GM10847 (cell line): ENCODE measurements at regions not wholly inside any gene's neighbourhood (a gene's known extent, or its start where the extent isn't known, plus 50 kb on each side); places are given as distances from the start of the nearest gene placed in this dataset.

Experiments used
- POLR2A ChIP-seq: IDR thresholded peaks from 2 replicates; pipeline ENCODE4 v1.6.1; 2011; ENCODE audit not compliant: insufficient read length; ENCODE audit errors: extremely low read depth

- TF ChIP-seq POLR2A, result no peak
Measured at GRCh38 chr12:131473741-131474709, 236.9 kb upstream of the SFSWAP start.

DNA sequence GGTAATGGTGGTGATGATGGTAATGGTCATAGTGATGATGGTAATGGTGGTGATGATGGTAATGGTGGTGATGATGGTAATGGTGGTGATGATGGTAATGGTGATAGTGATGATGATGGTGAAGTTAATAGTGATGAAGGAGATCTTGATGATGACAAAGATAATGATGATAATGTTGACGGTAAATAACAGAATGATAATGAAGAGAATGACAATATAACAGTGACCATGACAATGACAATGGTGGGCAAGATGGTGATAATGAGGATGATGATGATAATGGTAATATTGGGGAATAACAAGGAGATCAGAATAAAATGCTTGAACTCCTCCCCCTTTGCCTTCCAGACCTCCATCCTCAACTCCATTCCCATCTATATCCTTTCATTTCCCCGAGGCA, 233.3 kb upstream of the SFSWAP start:
- no peak for TF ChIP-seq POLR2A

- no peak for TF ChIP-seq POLR2A
Measured at GRCh38 chr12:131478468-131478867, 232.4 kb upstream of the SFSWAP start.

- TF ChIP-seq POLR2A, result no peak
Measured at GRCh38 chr12:131482199-131482598, 228.7 kb upstream of the SFSWAP start.

DNA sequence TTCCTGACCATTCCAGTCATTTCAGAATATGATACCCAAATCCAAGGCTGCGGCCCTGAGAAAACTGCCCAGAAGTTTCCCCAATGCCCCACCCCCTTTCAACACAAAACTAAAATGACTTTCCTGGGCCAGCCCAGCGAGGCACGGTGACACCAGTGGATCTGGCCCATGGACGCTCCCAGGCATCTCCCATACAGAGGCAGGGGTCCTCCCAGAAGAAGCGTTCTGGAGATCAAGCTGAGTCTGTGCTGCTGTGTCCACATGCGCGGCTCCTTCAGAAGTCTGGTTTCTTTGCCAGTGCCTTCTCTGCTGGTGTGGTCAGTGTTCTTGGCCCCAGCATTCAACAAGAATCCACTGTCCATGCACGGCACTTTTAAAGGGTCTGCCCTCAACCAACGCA, 228.2 kb upstream of the SFSWAP start:
- no peak for TF ChIP-seq POLR2A

DNA sequence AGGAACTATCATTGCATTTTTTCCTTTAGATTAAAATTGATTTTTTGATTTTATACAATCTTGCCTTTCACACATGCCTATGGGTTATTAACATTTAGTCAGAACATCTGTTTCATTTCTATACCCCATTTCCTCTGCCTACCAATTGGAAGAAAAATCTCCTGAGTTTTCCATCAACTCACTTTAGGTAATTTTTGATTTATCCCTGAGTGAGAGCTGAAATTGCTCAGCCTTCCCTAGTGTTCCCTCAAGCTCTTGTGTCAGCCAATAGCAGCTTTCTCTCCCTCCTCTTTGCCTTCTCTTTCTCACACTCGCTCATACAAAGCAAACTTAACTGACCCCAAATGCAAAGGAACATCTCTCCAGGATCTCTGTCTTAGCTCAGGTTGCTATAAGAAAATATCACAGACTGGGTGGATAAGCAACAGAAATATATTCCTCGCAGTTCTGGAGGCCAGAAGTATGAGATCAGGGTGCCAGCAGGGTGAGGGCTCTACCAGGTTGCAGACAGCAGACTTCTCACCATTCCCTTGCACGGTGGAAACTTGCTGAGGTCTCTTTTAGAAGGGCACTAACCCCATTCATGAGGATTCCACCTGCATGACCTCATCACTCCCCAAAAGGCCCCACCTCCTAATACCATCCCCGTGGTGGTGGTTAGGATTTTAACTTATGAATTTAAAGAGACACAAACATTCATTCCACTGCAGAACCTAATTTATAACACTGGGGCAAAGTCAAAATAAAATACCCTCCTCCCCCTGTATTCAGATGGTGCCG, 224.2 kb upstream of the SFSWAP start:
- TF ChIP-seq POLR2A, result no peak

- TF ChIP-seq POLR2A, result no peak
Measured at GRCh38 chr12:131487388-131488124, 223.3 kb upstream of the SFSWAP start.

GRCh38 chr12:131489718-131490117, 221.2 kb upstream of the SFSWAP start:
- TF ChIP-seq POLR2A, result no peak

DNA sequence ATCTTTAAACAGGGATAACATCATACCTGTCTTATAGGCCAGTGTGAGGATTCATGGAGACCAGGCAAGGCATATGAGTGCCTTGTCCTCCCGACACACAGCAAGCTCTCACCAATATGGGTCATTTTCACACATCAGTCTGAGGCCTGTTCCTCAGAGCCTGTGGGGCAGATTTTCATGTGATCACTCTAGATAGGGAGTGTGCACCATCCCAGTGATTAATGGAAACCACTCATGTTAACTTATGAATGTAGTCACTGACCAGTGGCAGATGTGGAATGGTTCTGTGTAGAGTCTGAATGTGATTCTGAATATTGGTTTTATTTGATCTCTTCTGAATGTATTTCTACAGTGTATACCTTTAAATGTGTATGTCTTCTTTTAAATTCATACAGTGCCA, 219.7 kb upstream of the SFSWAP start:
- TF ChIP-seq POLR2A, result no peak

DNA sequence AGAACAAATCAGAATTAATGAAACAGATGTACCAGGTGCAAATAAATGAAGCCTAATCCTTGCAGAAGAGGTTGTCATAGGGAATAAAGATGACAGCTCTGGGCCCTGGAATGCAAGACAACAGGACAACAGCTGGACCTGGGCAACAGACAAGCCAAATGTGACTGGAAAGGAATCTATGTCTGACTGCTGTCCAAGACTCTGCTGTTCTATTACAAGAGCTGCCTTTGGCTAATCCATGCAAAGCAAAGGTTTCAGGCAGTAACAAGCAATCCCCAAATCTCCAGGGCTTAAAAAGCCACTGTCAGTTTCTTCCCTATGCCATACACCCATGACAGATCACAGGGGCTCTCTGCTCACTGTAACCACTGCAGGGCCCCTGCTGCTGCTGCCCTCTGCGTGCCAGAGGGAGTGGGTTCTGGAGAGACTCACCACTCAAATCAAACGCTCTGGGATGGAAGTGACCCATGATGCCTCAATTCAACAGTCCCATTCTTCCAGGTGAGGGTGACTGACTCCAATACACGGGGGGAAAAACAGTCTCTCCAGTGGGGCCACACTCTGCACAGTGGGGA, 218.9 kb upstream of the SFSWAP start:
- no peak for TF ChIP-seq POLR2A

DNA sequence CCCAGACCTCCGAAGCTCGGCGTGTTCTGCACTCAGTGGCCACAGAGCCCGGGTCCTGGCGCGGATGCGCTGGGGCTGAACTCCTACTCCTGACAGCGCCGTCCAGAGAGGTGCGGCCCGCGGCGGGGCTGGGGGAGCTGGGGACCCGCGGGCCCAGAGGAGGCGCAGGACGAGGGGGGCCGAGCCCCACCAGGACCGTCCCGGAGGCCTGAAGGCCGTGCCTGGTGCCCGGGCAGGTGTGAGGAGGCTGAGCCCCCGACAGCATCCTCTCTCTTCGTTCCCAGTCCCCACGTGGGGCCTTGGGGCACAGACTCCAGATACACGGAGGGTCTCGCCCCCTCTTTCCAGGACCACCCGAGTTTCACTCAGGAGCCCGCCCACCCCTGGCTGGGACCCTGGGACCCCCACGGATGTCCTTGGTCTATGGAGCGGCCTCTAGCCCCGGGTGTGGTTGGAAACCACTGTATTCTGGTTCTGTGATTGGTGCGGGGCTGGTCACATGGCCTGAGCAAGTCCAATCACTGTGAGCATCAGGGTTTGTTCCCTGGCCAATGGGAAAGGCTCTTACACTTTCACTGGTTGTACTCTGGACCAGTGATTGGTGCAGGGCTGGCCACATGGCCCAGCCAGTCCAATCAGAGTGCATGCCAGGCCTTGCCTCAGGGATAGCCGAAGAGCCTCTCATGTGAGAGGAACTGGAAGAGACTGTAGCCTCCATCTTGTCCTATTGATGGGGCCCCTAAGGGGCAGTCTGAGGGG, 217.6 kb upstream of the SFSWAP start:
- no peak for TF ChIP-seq POLR2A

DNA sequence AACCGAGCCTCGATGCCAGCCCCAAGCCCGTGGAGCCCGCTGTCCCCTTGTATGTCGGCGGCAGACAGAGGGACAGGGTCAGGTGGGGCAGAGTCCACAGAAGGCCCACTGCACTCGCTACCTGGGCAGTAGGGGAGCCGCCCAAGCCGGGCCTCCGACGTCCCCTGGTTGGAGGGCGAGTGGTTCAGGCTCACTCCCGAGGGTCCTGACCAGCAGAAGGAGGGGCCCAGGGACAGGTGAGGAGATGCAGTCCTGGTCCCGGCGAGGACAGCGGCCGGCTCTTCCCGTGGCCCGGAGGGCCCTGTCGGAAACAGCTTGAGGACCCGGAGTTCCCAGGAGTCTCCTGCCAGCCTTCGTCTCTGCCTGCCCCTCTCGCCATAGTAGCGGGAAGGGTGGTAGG, 216.7 kb upstream of the SFSWAP start:
- no peak for TF ChIP-seq POLR2A

GRCh38 chr12:131494741-131495524, 216.0 kb upstream of the SFSWAP start:
- TF ChIP-seq POLR2A, result no peak

- TF ChIP-seq POLR2A, result no peak
Measured at GRCh38 chr12:131497966-131498365, 212.9 kb upstream of the SFSWAP start.
